ENCODE measurements at regions not wholly inside any gene's neighbourhood (a gene's known extent, or its start where the extent isn't known, plus 50 kb on each side); places are given as distances from the start of the nearest gene placed in this dataset.

DNA sequence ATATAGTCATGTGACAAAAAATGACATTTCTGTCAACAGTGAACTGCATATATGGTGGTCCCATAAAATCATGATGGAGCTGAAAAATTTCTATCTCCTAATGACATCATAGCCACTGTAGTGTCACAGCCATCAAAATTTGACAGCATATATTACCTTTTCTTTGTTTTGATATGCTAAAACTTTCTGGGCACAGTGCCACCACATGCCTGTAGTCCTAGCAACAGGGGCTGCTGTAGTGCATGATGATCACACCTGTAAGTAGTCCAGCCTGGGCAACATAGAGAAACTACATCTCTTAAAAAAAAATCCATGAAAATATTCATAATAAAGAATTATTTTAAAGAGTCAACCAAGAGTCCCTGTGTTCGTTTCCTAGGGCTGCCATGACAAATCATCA is 155.5 kb upstream of the SERTAD2 start:
- TF ChIP-seq, protein P1, sequence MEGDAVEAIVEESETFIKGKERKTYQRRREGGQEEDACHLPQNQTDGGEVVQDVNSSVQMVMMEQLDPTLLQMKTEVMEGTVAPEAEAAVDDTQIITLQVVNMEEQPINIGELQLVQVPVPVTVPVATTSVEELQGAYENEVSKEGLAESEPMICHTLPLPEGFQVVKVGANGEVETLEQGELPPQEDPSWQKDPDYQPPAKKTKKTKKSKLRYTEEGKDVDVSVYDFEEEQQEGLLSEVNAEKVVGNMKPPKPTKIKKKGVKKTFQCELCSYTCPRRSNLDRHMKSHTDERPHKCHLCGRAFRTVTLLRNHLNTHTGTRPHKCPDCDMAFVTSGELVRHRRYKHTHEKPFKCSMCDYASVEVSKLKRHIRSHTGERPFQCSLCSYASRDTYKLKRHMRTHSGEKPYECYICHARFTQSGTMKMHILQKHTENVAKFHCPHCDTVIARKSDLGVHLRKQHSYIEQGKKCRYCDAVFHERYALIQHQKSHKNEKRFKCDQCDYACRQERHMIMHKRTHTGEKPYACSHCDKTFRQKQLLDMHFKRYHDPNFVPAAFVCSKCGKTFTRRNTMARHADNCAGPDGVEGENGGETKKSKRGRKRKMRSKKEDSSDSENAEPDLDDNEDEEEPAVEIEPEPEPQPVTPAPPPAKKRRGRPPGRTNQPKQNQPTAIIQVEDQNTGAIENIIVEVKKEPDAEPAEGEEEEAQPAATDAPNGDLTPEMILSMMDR (conservative IDR thresholded peaks at IDR 0.05; ENCODE audit: low read depth, low read length): no peak
- TF ChIP-seq EZH2 (IDR thresholded peaks at IDR 0.05; ENCODE audit: low read length, unreplicated experiment): no peak

All from PC-3 (cell line).